SK-N-SH treated with all-trans-retinoic acid at 6 μM for 48 hours (cell line): ENCODE measurements at regions not wholly inside any gene's neighbourhood (a gene's known extent, or its start where the extent isn't known, plus 50 kb on each side); places are given as distances from the start of the nearest gene placed in this dataset.

ENCODE experiments used
- ATAC-seq: fragments of 200-7000 bp; cut with Tn5 transposase; 3 replicates; pipeline ENCODE4 v1.9.1; 2020; ENCODE audit warnings: mild to moderate bottlenecking, moderate library complexity
- ARNTL ChIP-seq: fragments of 450-650 bp; formaldehyde crosslinking; IDR thresholded peaks from 2 replicates; pipeline ENCODE4 v1.5.0; 2020; ENCODE audit warnings: low read depth, mild to moderate bottlenecking, moderate library complexity, borderline replicate concordance
- BACH2 ChIP-seq: fragments of 250-450 bp; sonication (Bioruptor Pico); IDR thresholded peaks from 2 replicates; pipeline ENCODE4 v1.9.0; 2021; ENCODE audit warnings: mild to moderate bottlenecking, borderline replicate concordance
- CREB5 ChIP-seq: fragments of 250-450 bp; sonication (Bioruptor Pico); IDR thresholded peaks from 2 replicates; pipeline ENCODE4 v1.5.1; 2020; ENCODE audit warnings: low read depth, mild to moderate bottlenecking, moderate library complexity
- CSDC2 ChIP-seq: fragments of 250-450 bp; sonication (Bioruptor Pico); IDR thresholded peaks from 2 replicates; pipeline ENCODE4 v1.5.0; 2020; ENCODE audit warnings: mild to moderate bottlenecking, moderate library complexity
- ESRRG ChIP-seq: fragments of 250-450 bp; sonication (Bioruptor Pico); IDR thresholded peaks from 2 replicates; pipeline ENCODE4 v1.6.1; 2021; ENCODE audit warnings: mild to moderate bottlenecking
- GLIS3 ChIP-seq: fragments of 250-450 bp; sonication (Bioruptor Pico); IDR thresholded peaks from 2 replicates; pipeline ENCODE4 v1.5.0; 2020; ENCODE audit warnings: mild to moderate bottlenecking, moderate library complexity
- ISL1 ChIP-seq: fragments of 250-450 bp; sonication (Bioruptor Pico); IDR thresholded peaks from 2 replicates; pipeline ENCODE4 v2.1.2; 2022; ENCODE audit warnings: mild to moderate bottlenecking, moderate library complexity
- OSR1 ChIP-seq: fragments of 250-450 bp; sonication (Bioruptor Pico); IDR thresholded peaks from 2 replicates; pipeline ENCODE4 v1.8.0; 2022; ENCODE audit warnings: moderate library complexity, mild to moderate bottlenecking, inconsistent platforms
- POU6F1 ChIP-seq: fragments of 250-450 bp; sonication (Bioruptor Pico); IDR thresholded peaks from 2 replicates; pipeline ENCODE4 v1.8.0; 2021; ENCODE audit warnings: low read depth, mild to moderate bottlenecking, moderate library complexity, borderline replicate concordance
- SNAI2 ChIP-seq: fragments of 250-450 bp; sonication (Bioruptor Pico); IDR thresholded peaks from 2 replicates; pipeline ENCODE4 v1.5.0; 2020; ENCODE audit warnings: mild to moderate bottlenecking, moderate library complexity
- TCF4 ChIP-seq: fragments of 250-450 bp; sonication (Bioruptor Pico); IDR thresholded peaks from 2 replicates; pipeline ENCODE4 v1.8.0; 2021; ENCODE audit warnings: mild to moderate bottlenecking, moderate library complexity, borderline replicate concordance
- TOX ChIP-seq: fragments of 250-450 bp; sonication (Bioruptor Pico); IDR thresholded peaks from 2 replicates; pipeline ENCODE4 v1.8.0; 2021; ENCODE audit warnings: mild to moderate bottlenecking, moderate library complexity, borderline replicate concordance
- TSHZ2 ChIP-seq: fragments of 250-450 bp; sonication (Bioruptor Pico); IDR thresholded peaks from 2 replicates; pipeline ENCODE4 v1.5.0; 2020; ENCODE audit warnings: mild to moderate bottlenecking, moderate library complexity
- ZC3H10 ChIP-seq: fragments of 250-450 bp; sonication (Bioruptor Pico); IDR thresholded peaks from 2 replicates; pipeline ENCODE4 v1.5.1; 2021; ENCODE audit warnings: mild to moderate bottlenecking, moderate library complexity
- ZFP3 ChIP-seq: fragments of 250-450 bp; sonication (Bioruptor Pico); IDR thresholded peaks from 2 replicates; pipeline ENCODE4 v1.5.0; 2020; ENCODE audit warnings: mild to moderate bottlenecking, moderate library complexity
- ZFP30 ChIP-seq: fragments of 450-650 bp; formaldehyde crosslinking; IDR thresholded peaks from 2 replicates; pipeline ENCODE4 v1.5.0; 2022; ENCODE audit warnings: mild to moderate bottlenecking, moderate library complexity
- ZNF565 ChIP-seq: fragments of 450-650 bp; formaldehyde crosslinking; conservative IDR thresholded peaks from 2 replicates; pipeline ENCODE4 v1.5.0; 2020; ENCODE audit warnings: low read depth, mild to moderate bottlenecking, moderate library complexity
- ZNF70 ChIP-seq: fragments of 450-650 bp; formaldehyde crosslinking; IDR thresholded peaks from 2 replicates; pipeline ENCODE4 v1.5.0; 2020; ENCODE audit warnings: mild to moderate bottlenecking, moderate library complexity
- TF ChIP-seq, protein P1 (sequence below): fragments of 250-450 bp; sonication (Bioruptor Pico); IDR thresholded peaks from 2 replicates; pipeline ENCODE4 v1.8.0; 2020; ENCODE audit warnings: mild to moderate bottlenecking, moderate library complexity, borderline replicate concordance

GRCh38 chr3:4233488-4233887, 69.7 kb upstream of the SETMAR start (continued):
- TF ChIP-seq ZC3H10 (CRISPR knock-in tag) = no peak
- TF ChIP-seq, protein P1, sequence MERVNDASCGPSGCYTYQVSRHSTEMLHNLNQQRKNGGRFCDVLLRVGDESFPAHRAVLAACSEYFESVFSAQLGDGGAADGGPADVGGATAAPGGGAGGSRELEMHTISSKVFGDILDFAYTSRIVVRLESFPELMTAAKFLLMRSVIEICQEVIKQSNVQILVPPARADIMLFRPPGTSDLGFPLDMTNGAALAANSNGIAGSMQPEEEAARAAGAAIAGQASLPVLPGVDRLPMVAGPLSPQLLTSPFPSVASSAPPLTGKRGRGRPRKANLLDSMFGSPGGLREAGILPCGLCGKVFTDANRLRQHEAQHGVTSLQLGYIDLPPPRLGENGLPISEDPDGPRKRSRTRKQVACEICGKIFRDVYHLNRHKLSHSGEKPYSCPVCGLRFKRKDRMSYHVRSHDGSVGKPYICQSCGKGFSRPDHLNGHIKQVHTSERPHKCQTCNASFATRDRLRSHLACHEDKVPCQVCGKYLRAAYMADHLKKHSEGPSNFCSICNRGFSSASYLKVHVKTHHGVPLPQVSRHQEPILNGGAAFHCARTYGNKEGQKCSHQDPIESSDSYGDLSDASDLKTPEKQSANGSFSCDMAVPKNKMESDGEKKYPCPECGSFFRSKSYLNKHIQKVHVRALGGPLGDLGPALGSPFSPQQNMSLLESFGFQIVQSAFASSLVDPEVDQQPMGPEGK (CRISPR knock-in tag) = no peak
- TF ChIP-seq ZNF565 (CRISPR knock-in tag) = no peak
- TF ChIP-seq CSDC2 (CRISPR knock-in tag) = no peak

DNA sequence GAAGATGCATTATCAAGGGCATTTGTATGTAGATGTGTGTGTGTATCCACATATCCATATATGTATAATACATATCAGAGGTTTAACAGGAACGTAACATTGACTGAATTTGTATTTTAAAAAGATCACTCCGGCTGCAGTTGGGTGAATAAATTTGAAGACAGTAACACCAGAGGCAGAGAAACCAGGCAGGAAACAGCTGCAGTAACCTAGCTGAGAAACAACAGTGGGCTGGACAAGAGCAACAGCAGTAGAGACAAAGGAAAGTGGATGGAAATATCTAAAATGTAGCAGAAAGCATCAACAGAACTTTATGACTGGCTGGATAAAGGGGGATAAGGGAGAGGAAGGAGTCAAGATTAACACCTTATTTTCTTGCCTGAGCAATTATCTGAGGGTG, 68.3 kb upstream of the SETMAR start:
- ATAC-seq = no peak
- TF ChIP-seq TOX (CRISPR knock-in tag) = no peak
- TF ChIP-seq ESRRG (CRISPR knock-in tag) = no peak
- TF ChIP-seq, protein P1 (CRISPR knock-in tag) = no peak
- no peak for TF ChIP-seq CSDC2 (CRISPR knock-in tag)
- no peak for TF ChIP-seq ZNF565 (CRISPR knock-in tag)
- TF ChIP-seq ZC3H10 (CRISPR knock-in tag) = no peak
- TF ChIP-seq ISL1 (CRISPR knock-in tag) = no peak
- TF ChIP-seq POU6F1 (CRISPR knock-in tag) = no peak
- no peak for TF ChIP-seq TCF4 (CRISPR knock-in tag)
- TF ChIP-seq ARNTL = no peak
- no peak for TF ChIP-seq CREB5 (CRISPR knock-in tag)
- no peak for TF ChIP-seq OSR1
- TF ChIP-seq SNAI2 (CRISPR knock-in tag) = no peak
- TF ChIP-seq GLIS3 (CRISPR knock-in tag) = no peak

DNA sequence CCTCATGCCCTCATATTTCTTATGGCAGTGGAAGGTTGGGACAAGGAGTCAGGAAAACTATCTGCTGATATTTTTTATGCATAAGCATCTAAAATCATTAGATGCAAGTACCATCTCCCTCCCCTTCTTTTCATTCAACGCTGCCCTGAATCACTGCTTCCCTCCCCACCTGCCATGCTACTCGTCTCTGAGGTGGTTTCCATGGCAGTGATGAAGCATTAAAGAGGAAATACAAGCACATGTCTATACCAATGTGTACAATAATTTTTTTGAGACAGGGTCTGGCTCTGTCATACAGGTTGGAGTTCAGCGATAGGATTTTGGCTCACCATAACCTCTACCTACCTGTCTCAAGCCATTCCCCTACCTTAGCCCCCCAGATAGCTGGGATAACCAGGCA, 67.5 kb upstream of the SETMAR start:
- no peak for ATAC-seq
- TF ChIP-seq ISL1 (CRISPR knock-in tag) = no peak
- TF ChIP-seq ESRRG (CRISPR knock-in tag) = no peak
- TF ChIP-seq ZFP30 (CRISPR knock-in tag) = no peak
- no peak for TF ChIP-seq CREB5 (CRISPR knock-in tag)
- TF ChIP-seq ZNF70 = no peak
- TF ChIP-seq, protein P1 (CRISPR knock-in tag) = no peak
- no peak for TF ChIP-seq ZFP3 (CRISPR knock-in tag)

DNA sequence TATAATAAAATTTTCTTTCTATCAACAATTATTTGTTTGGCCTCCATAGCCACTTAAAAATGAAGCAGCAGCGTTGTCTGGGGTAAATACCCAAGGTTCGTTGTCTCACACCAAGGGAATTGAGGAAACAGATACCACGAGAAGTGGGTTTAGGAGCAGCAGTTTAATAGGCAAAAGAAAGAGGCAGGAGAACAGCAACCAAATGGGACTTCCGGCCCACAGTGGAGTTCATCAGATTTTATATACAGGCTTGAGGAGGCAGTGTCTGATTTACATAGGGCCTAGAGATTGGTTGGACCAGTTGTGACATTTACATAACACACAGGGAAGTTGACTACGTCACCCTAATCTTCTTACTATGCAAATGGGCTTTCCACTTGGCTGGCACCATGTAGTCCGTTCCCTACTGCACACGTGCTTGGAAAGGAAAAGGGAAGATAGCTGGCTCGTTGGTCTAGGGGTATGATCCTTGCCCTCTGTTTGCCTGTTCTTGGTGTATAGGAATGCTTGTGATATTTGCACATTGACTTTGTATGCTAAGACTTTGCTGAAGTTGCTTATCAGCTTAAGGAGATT, 61.5 kb upstream of the SETMAR start:
- ATAC-seq = no peak
- TF ChIP-seq ZNF70 (no peak), ESRRG (CRISPR knock-in tag) (no peak), ARNTL (no peak), TSHZ2 (CRISPR knock-in tag) (no peak), TOX (CRISPR knock-in tag) (no peak), BACH2 (no peak), OSR1 (no peak), ISL1 (CRISPR knock-in tag) (no peak)
- TF ChIP-seq, protein P1 (CRISPR knock-in tag) = no peak
